NCI-H748 treated with DMSO at 0.1 percent for 48 hours (cell line): ENCODE measurements at regions not wholly inside any gene's neighbourhood (a gene's known extent, or its start where the extent isn't known, plus 50 kb on each side); places are given as distances from the start of the nearest gene placed in this dataset.

ENCODE experiments used
- DNase-seq: peaks from one replicate; lab custom pipeline; 2025; lab: John Stamatoyannopoulos, UW

DNA sequence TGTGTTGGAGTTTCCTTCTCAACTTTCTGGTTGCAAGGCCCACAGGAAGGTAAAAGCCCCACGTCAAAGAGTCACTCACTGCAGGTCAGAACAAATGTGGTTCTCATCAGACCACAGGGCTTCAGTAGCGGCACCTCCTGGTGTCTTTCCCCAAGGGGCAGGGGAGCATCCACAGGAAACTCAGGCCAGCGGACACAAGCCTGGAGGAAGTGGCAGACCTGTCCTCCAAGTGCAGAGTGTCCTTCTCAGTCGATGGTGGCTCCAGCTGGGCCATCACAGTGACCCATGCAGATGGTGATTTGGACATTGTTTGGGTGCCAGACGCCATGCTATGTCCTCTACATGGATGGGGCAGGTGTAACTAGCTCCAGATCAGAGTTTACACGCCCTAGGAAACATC, 84.9 kb downstream of the ACKR3 start:
- no peak for DNase-seq

DNA sequence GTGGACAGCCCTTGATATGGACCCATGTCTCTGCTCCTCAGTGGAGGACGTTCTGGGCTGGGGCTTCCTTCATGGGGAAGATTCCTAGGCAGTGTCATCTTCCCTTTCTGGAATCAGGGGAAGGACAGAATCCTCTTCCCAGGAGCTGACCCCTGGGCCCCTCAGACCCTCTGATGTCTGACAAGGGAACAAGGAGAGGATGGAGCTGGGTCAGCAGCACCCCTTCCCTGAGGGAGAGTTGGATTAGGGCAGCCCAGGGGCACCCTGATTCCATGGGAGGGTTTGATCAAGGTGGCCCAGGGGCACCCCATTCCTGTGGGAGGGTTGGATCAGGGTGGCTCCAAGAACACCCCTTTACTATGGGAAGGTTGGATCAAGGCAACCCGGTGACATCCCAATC, 86.5 kb downstream of the ACKR3 start:
- DNase-seq, result no peak

DNA sequence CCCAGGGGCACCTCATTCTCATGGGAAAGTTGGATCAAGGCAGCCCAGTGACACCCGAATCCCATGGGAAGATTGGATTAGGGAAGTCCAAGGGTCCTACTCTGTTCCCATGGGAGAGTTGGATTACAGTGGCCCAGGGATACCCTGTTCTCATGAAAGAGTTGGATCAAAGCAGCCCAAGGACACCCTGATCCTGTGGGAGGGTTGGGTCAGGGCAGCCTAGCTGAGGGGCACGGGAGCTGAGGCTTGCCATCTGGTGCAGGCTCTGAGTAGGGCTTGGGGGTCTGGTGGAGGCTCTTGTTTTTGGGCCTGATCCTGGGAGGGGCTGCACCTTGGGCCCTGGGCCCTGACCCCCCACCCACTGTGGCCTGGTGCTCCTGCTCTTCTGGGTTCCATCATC, 87.1 kb downstream of the ACKR3 start:
- no peak for DNase-seq

DNA sequence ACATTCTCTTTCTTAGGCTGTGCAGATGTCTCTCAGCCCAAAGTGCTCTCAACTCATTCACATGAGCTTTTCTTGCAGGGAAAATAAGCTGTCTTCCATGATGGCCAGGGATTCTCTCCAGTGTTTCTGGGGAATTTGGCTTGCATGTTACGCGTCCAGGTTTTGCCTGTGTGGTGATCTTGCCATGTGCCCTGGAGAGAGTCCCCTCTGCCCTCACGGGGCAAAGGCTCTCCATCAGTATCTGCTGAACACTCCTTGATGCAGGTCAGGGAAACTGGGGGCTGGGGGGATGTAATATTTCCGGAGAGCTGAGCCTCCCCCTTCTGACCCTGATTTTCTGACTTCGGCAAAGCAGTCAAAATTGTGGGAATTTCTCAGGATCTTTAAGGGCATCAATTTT, 87.6 kb downstream of the ACKR3 start:
- DNase-seq, result no peak

DNA sequence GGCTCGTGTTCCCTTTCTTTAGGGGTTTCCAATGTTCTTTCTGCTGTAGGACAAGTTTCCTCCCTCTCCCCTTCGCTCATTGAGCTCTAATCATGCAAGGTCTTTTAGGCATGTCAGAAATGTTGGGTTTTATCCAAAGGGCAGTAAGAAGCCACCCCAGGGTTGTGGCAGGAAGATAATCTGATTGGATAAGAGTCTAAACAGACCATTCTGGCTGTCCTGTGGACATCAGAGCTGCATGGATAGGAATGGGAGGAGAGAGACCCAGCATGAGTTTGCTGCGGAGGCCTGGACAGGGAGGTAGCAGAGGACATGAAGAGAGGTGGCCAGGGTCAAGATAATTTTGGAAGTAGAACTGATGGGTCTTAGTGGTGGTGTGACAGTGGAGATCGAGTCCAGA, 88.2 kb downstream of the ACKR3 start:
- no peak for DNase-seq

DNA sequence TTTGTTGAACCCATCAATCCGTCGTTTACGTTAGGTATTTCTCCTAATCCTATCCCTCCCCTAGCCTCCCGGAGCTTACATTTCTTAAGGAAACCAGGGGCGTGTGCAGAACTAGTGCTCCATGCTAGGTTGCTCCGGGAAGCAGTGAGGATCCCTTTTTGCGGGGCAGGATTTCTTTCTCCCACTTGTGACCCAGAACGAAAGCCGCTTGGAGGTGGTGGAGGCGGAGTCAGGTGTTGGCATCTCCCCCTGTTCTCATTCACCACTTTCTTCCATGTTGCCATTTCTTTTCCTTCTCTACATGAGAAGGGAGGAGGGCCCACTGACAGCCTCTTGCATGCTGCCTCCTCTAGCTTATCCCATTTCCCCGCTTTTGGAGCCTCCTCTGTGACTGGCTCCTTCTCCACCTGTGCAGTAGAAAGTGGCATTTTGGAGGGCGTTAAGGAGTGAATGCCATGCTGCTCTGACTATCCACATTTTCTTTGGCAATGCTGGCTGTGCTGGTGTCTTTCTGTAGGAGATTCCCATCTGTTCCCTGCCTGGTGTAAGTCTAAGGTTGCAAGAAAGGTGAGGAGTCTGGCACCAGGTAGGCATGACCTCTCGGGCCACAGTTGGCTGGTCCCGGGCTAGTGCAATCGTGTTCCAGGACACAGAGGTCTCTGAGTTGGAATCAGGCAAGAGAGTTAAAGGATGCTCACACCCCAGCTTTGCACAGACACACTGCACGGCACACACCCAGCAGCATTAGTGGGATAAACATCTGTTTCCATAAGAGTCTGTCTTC, 89.5 kb downstream of the ACKR3 start:
- DNase-seq, result no peak

DNA sequence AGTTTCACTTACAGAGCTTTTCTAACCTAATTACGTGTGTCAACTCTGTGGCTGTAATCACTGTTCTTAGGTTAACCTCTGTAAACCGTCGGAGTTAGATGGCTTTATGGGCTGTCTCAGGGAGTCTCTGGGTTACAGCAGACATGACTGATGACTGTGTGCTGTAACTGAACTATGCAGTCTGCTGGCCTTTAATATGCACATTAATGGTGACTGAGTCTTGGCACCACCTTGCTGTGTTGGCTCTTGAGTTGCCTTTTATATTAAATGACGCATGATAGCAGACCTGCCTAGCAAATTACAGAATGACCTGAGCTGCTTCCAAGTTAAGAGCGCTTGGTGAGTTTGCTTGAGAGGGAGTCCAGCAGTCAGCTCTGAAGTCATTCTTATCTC, 90.1 kb downstream of the ACKR3 start:
- no peak for DNase-seq

DNA sequence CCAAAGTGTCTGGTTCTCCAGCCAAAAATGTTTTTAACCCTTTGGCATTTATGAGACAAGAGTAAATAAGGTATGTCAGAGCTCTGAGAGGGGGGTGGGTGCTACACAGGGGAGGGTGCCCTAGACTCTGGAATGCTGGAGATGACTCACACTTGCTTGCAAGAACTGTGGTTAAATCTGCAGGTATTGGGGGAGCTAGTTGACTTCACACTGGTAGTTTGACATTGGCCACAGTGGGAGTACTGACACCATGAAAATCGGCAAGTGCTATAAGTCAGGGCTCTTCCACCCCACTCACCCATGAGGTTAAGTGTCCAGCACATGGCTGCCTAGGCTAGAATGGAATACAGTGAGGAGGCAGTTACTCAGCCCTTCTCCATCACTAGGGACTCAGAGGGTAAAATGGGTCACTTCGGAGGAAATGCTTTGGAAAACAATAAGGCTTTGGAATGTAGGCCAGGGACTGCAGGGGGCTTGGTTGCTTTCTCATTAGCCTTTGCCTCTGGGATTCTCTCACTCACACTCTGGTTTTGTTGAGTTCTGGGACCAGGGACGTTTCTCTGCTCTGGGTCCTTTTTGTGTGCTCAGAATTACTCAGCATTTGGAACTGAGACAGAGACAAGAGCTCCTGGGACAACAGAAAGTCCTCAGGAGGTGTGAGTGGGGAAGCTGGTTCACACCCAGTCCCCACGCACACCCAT, 91.6 kb downstream of the ACKR3 start:
- no peak for DNase-seq

DNA sequence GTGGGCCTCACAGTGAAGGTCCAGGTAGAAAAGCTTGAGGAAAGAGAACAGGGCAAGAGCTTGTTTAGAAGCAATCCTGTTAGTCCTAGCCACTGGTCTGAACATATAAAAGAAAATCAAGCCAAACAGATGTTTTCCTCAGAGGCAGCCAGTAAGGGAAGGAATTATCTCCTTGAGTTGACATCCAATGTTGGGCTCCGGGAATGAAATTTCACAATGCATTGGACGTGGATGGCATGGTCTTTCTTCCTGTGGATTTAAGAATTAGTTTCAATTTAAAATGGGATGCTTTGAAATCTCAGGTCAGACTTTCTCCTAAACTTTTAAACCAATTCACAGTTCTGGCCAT, 92.1 kb downstream of the ACKR3 start:
- DNase-seq, result no peak

DNA sequence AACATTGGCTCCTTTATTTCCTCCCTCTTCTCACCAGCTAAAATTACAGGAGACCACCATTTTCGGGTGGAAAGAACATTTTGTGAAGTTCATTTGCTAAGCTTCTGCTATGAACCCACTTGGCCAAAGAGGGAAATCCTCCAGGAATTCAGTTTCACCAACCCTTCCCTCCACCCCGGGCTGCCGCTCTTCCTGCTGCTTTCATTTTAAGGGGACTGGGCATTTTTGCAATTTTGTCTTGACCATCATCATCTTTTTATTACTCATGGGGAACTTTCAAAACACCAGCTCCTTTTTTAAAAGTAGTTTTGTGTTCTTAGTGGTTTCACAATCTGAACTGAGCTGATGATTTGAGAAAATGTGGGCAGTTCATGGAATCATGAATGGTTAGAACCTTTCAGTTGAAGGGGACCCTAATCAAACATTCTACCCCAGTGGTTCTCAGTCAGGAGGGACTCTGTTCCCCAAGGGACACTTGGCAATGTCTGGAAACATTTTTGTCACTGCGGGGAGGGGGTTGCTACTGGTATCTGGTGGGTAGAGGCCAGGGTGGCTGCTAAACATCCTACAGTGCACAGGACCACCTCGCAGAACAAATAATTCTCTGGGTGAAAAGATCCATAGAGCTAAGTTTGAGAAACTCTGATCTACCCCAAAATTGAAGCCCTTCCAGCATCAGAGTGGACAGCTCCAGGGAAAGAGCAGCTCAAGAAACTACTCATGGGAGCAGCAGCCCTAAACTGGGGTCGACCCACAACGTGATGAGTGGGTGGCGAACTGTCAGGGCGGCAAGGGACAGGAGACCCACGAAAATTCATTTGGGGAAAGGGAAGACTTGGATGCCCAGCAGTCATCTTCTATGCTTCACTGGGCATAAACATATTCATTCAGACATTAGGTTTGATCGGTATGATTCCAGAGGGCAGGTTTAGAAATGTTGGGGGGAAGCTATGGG, 92.9 kb downstream of the ACKR3 start:
- no peak for DNase-seq

DNA sequence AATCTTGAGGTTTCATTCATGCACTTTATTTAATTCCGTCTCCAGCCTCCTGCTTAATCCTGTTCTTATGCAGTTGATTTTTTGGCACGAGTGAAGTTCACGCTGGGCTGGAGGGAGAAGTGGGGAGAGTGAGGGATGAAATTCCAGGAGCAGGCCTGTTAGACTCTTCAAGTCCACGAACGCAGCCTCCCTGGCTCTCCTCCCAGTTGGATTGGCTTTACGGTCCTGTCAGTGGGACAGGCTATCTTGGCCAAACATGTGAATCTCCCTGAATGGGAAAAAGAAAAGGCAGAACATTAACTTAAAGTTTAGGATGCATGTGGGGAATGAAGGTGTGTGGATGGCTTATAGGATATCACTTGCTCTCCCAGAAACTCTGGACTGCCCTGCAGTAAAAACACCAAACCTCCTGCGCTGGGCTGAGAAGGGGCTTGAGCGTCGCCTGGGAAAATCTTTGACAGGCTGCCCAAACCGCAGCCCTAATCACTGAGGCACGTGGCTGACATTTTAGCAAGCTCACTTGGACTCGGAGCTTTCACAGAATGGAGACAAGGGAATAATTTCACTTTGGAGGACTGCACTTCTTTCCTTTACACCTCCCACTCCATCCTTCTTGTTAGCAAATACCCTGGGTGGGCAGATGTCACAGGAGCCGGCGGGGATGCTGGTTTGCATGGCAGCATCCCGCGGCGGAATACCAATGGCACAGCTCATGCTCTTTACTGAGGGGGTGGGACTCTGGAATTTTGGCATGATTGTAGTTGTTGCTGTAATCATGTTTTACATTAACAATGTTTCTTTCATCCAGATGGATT, 93.9 kb downstream of the ACKR3 start:
- DNase-seq, result no peak

DNA sequence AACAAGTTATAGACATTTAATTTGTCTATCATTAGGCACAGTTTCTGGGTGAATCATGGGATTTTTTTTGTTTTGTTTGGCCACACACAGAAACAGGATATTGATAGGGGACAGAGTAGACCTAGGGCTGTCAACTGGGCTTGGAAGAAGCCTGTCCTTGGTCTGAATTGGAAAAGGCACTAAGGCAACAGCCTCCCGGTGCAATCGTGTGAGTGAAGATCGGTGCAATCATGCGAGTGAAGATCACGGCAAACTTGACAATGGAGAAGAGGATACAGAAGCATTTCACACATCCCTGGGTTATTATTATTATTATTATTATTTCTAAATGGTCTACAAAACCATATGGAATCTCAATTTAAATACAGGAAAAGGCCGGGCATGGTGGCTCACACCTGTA, 94.5 kb downstream of the ACKR3 start:
- no peak for DNase-seq

DNA sequence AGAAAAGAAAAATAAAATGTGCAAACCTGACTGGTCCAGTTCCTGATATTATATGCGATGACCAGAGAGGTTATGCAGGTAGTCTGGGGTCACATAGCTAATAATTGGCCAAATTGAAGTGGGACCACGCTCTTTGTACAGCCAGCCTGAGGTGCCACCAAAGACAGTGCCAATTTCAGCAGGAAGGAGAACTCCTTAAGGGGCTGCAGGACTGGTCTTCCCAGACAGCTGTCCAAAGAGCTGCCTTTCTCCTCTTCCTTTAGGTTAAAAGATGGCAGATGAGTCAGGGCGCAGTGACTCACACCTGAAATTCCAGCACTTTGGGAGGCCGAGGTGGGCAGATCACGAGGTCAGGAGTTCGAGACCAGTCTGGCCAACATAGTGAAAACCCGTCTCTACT, 95.5 kb downstream of the ACKR3 start:
- DNase-seq, result no peak

DNA sequence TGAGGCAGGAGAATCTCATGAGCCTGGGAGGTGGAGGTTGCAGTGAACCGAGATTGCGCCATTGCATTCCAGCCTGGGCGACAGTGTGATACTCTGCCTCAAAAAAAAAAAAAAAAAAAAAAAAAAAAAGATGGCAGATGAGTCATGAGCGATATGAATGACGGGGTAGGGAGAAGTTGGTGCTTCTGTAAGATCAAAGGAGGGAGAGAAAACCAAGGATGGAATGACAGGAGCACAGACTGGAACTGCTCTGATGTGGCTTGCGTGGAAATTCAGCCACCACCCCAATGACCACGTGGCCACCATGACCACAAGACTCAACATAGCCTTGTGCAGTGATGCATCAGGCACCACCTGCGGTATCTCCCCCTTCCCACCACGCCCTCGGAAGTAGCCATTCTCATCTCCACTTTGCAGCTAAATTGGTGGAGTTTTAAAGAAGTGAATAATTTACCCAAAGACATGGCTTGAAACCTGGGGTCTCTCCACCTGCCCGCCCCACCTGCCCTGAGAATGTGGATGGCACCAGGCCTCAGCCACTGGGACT, 96.0 kb downstream of the ACKR3 start:
- DNase-seq, result no peak

DNA sequence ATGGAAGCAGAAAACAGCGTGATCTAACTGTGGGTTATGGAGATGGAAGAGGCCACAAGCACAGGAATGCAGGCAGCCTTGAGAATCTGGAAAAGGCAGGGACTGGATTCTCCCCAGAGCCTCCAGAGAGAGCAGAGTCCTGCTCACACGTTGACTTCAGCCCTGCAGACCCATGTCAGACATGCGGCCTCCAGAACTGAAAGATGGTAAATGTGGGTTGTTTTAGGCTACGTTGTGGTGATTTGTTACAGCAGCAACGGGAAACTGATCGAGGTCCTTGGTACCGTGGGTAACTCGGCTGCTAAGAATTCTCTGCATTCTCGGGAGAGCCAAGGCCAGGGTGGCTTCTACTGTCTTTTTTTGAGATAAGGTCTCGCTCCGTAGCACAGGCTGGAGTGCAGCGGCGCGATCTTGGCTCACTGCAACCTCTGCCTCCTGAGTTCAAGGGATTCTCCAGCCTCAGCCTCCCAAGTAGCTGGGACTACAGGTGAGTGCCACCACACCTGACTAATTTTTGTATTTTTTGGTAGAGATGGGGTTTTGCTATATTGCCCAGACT, 97.1 kb downstream of the ACKR3 start:
- DNase-seq, result no peak

DNA sequence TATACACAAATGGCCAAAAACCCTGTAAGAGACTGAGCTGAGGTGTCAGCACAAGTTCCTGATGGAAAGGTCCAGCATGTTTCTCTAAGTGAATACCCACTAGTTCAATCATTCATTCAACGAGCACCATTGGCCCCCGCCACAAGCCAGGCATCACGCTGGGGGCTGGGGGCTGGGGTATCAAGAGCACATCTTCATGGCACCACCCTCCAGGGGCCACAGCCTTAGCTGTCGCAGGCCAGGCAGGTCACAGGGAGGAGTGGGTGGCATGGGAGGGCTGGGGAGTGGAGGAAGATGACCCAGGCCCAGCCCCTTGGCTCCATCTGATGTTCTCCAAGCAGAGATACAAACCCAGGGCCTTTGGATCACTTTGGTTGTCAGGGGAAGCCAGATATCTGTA, 97.9 kb downstream of the ACKR3 start:
- no peak for DNase-seq

DNA sequence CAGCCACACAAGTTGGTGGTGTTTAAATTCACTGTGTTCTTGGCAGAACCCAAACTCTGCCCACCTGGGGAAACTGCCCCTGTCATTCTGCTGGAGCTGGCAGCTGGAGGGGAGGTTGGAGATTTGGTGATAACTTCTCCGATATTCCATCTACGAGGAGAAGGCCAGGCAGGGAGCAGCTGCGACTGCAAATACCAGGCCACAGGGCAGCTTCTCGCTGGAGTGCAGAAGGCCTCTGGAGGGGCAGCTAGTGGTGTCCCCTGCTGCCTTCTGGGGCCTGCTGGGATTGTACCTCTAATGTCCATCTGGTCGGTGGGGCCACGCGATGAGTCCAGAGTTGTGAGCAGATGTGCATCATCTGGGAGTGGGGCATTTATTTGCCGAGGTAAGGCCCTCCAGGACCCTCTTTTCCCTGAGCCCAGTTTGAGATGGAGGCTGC, 98.9 kb downstream of the ACKR3 start:
- no peak for DNase-seq

DNA sequence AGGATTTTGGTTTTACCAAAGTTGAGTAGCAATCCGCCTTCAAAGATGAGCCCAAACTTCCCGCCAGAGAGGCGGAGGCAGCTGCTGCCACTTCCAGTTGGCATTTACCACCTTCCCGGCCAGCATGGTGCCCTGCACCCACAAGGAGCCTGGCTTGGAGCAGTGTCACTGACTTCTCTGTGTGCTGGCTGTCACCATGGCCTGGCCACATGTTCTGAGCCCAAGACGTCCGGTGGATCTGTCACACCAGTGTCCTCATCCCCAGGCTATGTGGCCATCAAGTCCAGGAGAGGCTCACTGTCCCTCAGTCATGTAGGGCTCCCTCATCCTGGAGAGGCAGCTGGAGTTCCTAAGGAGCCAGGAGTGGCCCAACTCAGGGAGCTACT, 100.6 kb downstream of the ACKR3 start:
- no peak for DNase-seq

DNA sequence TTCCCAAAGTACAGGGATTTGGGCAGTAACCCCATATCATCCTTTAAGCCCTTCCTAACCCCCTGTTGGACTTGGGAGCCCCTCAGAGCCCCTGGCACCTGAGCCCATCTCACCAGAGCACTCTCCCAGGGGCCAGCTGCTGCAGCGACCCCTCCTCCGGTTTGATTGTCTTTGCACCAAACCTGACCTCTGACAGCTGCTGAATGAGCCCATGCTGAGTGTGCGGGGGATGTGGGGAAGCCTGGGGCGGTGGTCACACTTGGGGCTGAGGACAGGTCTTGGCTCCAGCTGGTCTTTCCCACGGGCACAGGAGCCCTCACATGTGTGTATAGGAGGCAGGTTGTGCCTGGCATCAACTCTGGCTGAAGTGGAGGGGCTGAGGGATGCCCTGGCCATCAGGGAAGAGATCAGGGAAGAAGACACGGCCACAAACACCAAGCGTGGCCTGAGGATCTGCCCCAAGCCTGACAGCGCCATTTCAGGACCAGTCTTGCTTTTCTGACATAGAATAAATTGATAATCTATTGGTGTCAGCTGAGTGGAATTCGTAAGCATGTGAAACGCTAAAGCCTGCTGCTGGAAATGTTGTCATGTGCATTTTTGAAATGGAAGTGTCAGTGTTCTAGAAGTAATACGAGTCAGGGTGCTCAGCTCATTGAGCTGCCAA, 102.4 kb downstream of the ACKR3 start:
- DNase-seq, result no peak

DNA sequence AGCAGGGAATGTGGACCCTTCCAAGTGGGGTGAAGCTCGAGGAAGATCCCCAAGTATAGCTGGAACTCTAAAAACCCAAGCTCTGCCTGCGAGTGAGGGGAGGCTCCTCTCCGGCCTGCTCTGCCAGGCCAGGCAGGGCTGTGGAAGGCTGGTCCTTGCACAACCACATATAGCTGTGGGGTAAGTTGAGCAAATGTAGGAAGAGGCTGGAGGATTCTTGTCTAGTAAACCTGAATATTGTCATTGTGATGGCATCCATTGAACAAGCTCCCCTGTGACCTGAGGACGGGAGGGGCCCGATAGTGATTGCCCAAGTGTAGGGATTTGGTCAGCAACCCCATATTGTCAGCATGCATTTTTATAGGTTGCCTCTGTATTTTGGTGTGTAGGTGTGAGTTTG, 103.0 kb downstream of the ACKR3 start:
- DNase-seq, result no peak
